K562 (cell line): ENCODE measurements at regions not wholly inside any gene's neighbourhood (a gene's known extent, or its start where the extent isn't known, plus 50 kb on each side); places are given as distances from the start of the nearest gene placed in this dataset.

Source experiments
- ATAC-seq: fragments of 200-7000 bp; cut with Tn5 transposase; 3 replicates; pipeline ENCODE4 v1.9.1; 2020; ENCODE audit warnings: moderate library complexity
- BruUV-seq: library from RNA; stranded (reverse); fragments of 400-500 nt; replicated peaks from 2 replicates; lab custom pipeline; 2021; lab: Mats Ljungman, UMichigan
- CTCF ChIA-PET: fragments of 300-600 bp; formaldehyde crosslinking; extraction: SDS; loops from one replicate; lab custom pipeline; 2021; ENCODE audit warnings: low intra/inter-chr PET ratio; lab: Yijun Ruan, JAX
- POLR2A ChIA-PET: fragments of 300-600, 350-650 bp; sonication (Branson Sonifier 250); formaldehyde crosslinking; extraction: SDS; loops from one replicate; lab custom pipeline; 2021; ENCODE audit warnings: antibody characterized with exemption, inconsistent platforms; lab: Yijun Ruan, JAX
- DNase-seq, 4 experiments: peaks; one replicate each; pipeline versions ENCODE4 v3.0.0 to v3.0.0-alpha.2; 2011 to 2018; ENCODE audit warnings: low spot score in 3 of 4, mixed read lengths in 3 of 4; ENCODE audit errors: extremely low read depth in 1 of 4
- FAIRE-seq: peaks from 2 replicates; lab custom pipeline; 2011; peaks lifted over from hg19 to GRCh38; lab: Jason Lieb, UNC
- H2AFZ ChIP-seq: 2 replicates; pipeline ENCODE4 v1.6.0; 2011; ENCODE audit warnings: low read depth, low read length, control low read depth, inconsistent platforms
- H3K27ac ChIP-seq: fragments of 200-600 bp; 3 replicates; pipeline ENCODE4 v1.8.0; 2011; ENCODE audit warnings: low read depth, mild to moderate bottlenecking, control low read depth, inconsistent platforms, low read length, moderate library complexity, mixed read lengths; ENCODE audit errors: extremely low read depth
- H3K27me3 ChIP-seq, 2 experiments: fragments of 300-600 bp in 1 of 2; 2 replicates in 1 of 2; 3 replicates in 1 of 2; pipeline versions ENCODE4 v1.6.0 to v1.8.0; 2011; ENCODE audit warnings: inconsistent platforms in 2 of 2, low read length in 2 of 2, mild to moderate bottlenecking in 1 of 2, mixed read lengths in 1 of 2, moderate library complexity in 1 of 2; ENCODE audit not compliant: control insufficient read depth in 2 of 2, insufficient read depth in 2 of 2
- H3K36me3 ChIP-seq: fragments of 300-600 bp; 3 replicates; pipeline ENCODE4 v1.8.0; 2011; ENCODE audit warnings: mild to moderate bottlenecking, low read length, inconsistent platforms; ENCODE audit not compliant: control insufficient read depth, insufficient read depth
- H3K4me1 ChIP-seq, 2 experiments: fragments of 200-600 bp in 1 of 2; replicated peaks in 1 of 2; 2 replicates in 1 of 2; 3 replicates in 1 of 2; pipeline versions ENCODE4 v1.5.1 to v1.8.0; 2011; ENCODE audit warnings: inconsistent platforms in 2 of 2, low read length in 2 of 2, mild to moderate bottlenecking in 1 of 2, mixed read lengths in 1 of 2, moderate library complexity in 1 of 2; ENCODE audit not compliant: control insufficient read depth in 2 of 2, insufficient read depth in 2 of 2
- H3K4me2 ChIP-seq: 2 replicates; pipeline ENCODE4 v1.6.1; 2011; ENCODE audit warnings: low read length, control low read depth, inconsistent platforms, mixed read lengths; ENCODE audit not compliant: insufficient read depth
- H3K4me3 ChIP-seq: fragments of 200-600 bp; sonication (generic), shearing (Covaris generic); 2 replicates; pipeline ENCODE4 v1.5.1; 2016; ENCODE audit warnings: control low read depth, inconsistent platforms
- H3K79me2 ChIP-seq: fragments of 200-600 bp; 3 replicates; pipeline ENCODE4 v1.8.0; 2011; ENCODE audit warnings: low read length, inconsistent platforms; ENCODE audit not compliant: control insufficient read depth, insufficient read depth
- H3K9ac ChIP-seq, 2 experiments: 2 replicates each; pipeline versions ENCODE4 v1.6.0 to v1.6.1; 2011; ENCODE audit warnings: low read depth in 2 of 2, low read length in 2 of 2, control low read depth in 1 of 2, inconsistent platforms in 1 of 2, mild to moderate bottlenecking in 1 of 2, mixed read lengths in 1 of 2; ENCODE audit not compliant: insufficient read depth in 1 of 2
- H3K9me1 ChIP-seq: one replicate; pipeline ENCODE4 v1.6.0; 2011; ENCODE audit warnings: inconsistent platforms, mild to moderate bottlenecking, low read length, moderate library complexity; ENCODE audit not compliant: control insufficient read depth, insufficient read depth
- H3K9me3 ChIP-seq: replicated peaks from 2 replicates; pipeline ENCODE4 v1.5.1; 2011; ENCODE audit warnings: low read depth, low read length, inconsistent platforms; ENCODE audit not compliant: control insufficient read depth, insufficient read depth
- H4K20me1 ChIP-seq: replicated peaks from 2 replicates; pipeline ENCODE4 v1.6.1; 2011; ENCODE audit warnings: low read length, inconsistent platforms, mixed read lengths; ENCODE audit not compliant: control insufficient read depth, insufficient read depth
- BRF2 ChIP-seq: IDR thresholded peaks from 3 replicates; pipeline ENCODE4 v1.6.1; 2011; ENCODE audit warnings: borderline replicate concordance, mild to moderate bottlenecking; ENCODE audit not compliant: insufficient read length, insufficient read depth
- FOXJ2 ChIP-seq: fragments of 200-800 bp; sonication (Bioruptor generic); IDR thresholded peaks from 2 replicates; pipeline ENCODE4 v1.6.1; 2016; ENCODE audit warnings: missing genetic modification characterization, missing compliant biosample characterization
- FOXO4 ChIP-seq: fragments of 450-650 bp; formaldehyde crosslinking; IDR thresholded peaks from 2 replicates; pipeline ENCODE4 v1.4.0; 2020; ENCODE audit warnings: mild to moderate bottlenecking, moderate library complexity
- NCOR1 ChIP-seq: fragments of 450-650 bp; IDR thresholded peaks from 2 replicates; pipeline ENCODE4 v1.6.1; 2016; ENCODE audit warnings: mild to moderate bottlenecking, moderate library complexity
- NFE2L1 ChIP-seq: fragments of 450-650 bp; IDR thresholded peaks from 2 replicates; pipeline ENCODE4 v1.6.1; 2016; ENCODE audit warnings: missing genetic modification characterization, low read depth, mild to moderate bottlenecking, missing compliant biosample characterization, moderate library complexity, borderline replicate concordance
- POLR3G ChIP-seq: IDR thresholded peaks from 2 replicates; pipeline ENCODE4 v1.6.1; 2011; ENCODE audit not compliant: insufficient read length, insufficient replicate concordance; ENCODE audit errors: extremely low read depth
- RCOR1 ChIP-seq, 2 experiments: IDR thresholded peaks; 2 replicates each; pipeline ENCODE4 v1.6.1; 2012; ENCODE audit warnings: low read depth in 2 of 2, low read length in 2 of 2, borderline replicate concordance in 1 of 2, improper control_type of control experiment in 1 of 2
- TBP ChIP-seq: optimal IDR thresholded peaks from 2 replicates; pipeline ENCODE3; 2011; ENCODE audit warnings: low read depth, low read length, improper control_type of control experiment
- TEAD2 ChIP-seq: fragments of 450-650 bp; IDR thresholded peaks from 2 replicates; pipeline ENCODE4 v1.6.1; 2016; ENCODE audit warnings: missing genetic modification characterization, control low read depth, missing compliant biosample characterization
- ZNF740 ChIP-seq, 3 experiments: fragments of 200-800 bp in 1 of 3; sonication (Bioruptor generic) in 1 of 3; sonication (generic) in 1 of 3; formaldehyde crosslinking in 1 of 3; IDR thresholded peaks; 2 replicates each; pipeline versions ENCODE4 v1.6.1 to v1.8.0; 2016 to 2022; ENCODE audit warnings: mild to moderate bottlenecking in 2 of 3, missing compliant biosample characterization in 2 of 3, missing genetic modification characterization in 2 of 3, missing genetic modification reagents in 1 of 3
- WGBS: fragments of 100-300 bp; shearing (Covaris generic); methylation state at CpG from one replicate; pipeline ENCODE4 v1.1.6; 2016; ENCODE audit warnings: low coverage, mixed read lengths; ENCODE audit not compliant: insufficient coverage; ENCODE audit errors: missing lambda C conversion rate; 5-methylcytosine and 5-hydroxymethylcytosine counted together
- in situ Hi-C: fragments of 300-500 bp; cut with MboI; formaldehyde crosslinking; loops from 4 replicates; pipeline ENCODE4 v1.15.0; 2018; ENCODE audit warnings: inconsistent platforms, mixed read lengths
- intact Hi-C: fragments of 100-400 bp; cut with micrococcal nuclease; formaldehyde crosslinking; loops from 2 replicates; pipeline ENCODE4 v1.14.2; 2022
- TF ChIP-seq, protein P1 (sequence below): IDR thresholded peaks from 3 replicates; pipeline ENCODE4 v1.6.1; 2011; ENCODE audit warnings: borderline replicate concordance, mild to moderate bottlenecking, moderate library complexity; ENCODE audit not compliant: insufficient read length; ENCODE audit errors: extremely low read depth

DNA sequence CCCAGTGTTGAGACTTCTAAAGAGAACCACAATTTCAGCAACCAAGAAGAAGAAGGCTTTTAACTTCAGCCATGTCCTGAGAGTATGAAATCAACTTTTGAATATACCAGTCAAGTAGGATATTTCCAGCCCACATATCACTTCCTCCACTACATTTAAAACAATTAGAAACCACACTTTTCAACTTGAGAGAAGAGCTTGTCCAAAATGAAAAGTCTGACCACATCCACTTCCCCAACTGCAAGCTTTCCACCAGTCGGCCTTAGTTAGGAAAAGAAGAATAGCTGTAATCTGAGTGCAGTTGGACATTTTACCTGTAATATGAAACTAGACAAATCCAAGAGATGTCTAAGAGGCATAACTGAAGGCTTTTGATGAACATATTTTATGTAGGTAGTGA, 101.9 kb upstream of the SLC7A11 start:
- Histone ChIP-seq H3K27me3 (no peaks in the 10 kb centered on the region), H3K4me3 (no peak overlapping the region), H3K27ac (no peak overlapping the region), H4K20me1 (no peaks in the 10 kb centered on the region), H3K79me2 (no peaks in the 10 kb centered on the region), H2AFZ (no peak overlapping the region), H3K9me1 (no peaks in the 10 kb centered on the region), H3K36me3 (no peaks in the 10 kb centered on the region), H3K9me3 (no peaks in the 10 kb centered on the region), H3K4me2 (no peak overlapping the region), H3K4me1 (no peaks in the 10 kb centered on the region), H3K9ac (no peak overlapping the region)
- intact Hi-C loops, result no loop called here
- TF ChIP-seq POLR3G (no peak), ZNF740 (CRISPR knock-in tag; IDR thresholded peaks at IDR 0.05) (no peak), ZNF740 (tag; IDR thresholded peaks at IDR 0.05) (no peak), TBP (no peak), FOXO4 (CRISPR knock-in tag) (no peak), FOXJ2 (tag) (no peak), NFE2L1 (tag) (no peak), NCOR1 (no peak), BRF2 (no peak), TEAD2 (tag) (no peak), RCOR1 (IDR thresholded peaks at IDR 0.05; ENCODE audit: borderline replicate concordance in 1 of 2, low read depth in 2 of 2, low read length in 2 of 2) (no peak)
- TF ChIP-seq, protein P1, sequence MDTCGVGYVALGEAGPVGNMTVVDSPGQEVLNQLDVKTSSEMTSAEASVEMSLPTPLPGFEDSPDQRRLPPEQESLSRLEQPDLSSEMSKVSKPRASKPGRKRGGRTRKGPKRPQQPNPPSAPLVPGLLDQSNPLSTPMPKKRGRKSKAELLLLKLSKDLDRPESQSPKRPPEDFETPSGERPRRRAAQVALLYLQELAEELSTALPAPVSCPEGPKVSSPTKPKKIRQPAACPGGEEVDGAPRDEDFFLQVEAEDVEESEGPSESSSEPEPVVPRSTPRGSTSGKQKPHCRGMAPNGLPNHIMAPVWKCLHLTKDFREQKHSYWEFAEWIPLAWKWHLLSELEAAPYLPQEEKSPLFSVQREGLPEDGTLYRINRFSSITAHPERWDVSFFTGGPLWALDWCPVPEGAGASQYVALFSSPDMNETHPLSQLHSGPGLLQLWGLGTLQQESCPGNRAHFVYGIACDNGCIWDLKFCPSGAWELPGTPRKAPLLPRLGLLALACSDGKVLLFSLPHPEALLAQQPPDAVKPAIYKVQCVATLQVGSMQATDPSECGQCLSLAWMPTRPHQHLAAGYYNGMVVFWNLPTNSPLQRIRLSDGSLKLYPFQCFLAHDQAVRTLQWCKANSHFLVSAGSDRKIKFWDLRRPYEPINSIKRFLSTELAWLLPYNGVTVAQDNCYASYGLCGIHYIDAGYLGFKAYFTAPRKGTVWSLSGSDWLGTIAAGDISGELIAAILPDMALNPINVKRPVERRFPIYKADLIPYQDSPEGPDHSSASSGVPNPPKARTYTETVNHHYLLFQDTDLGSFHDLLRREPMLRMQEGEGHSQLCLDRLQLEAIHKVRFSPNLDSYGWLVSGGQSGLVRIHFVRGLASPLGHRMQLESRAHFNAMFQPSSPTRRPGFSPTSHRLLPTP, result no peak
- ChIA-PET CTCF (no interaction called here), POLR2A (interaction anchor here (1.1 kb wide), 1 partner anchor 35 kb away, joined by 3 read pairs; no protein-coding TSS in a partner anchor)
- WGBS, result 0% methylated on average over 1 of the region's 1 CpG
- FAIRE-seq (no peak), ATAC-seq (no peak), DNase-seq (no peak)
- BruUV-seq, result no TSS peak
- in situ Hi-C loops, result no loop called here
